Colonic mucosa (tissue), 4 donors: ENCODE measurements at regions not wholly inside any gene's neighbourhood (a gene's known extent, or its start where the extent isn't known, plus 50 kb on each side); places are given as distances from the start of the nearest gene placed in this dataset.

ENCODE experiments used
- DNase-seq: peaks from one replicate; pipeline ENCODE4 v3.0.0-alpha.2; 2020
- H3K27ac ChIP-seq: fragments of 200-600 bp; one replicate; pipeline ENCODE4 v1.8.0; 2021
- H3K27me3 ChIP-seq: fragments of 200-600 bp; one replicate; pipeline ENCODE4 v1.8.0; 2021
- H3K36me3 ChIP-seq: fragments of 200-600 bp; one replicate; pipeline ENCODE4 v1.8.0; 2021
- H3K4me1 ChIP-seq: fragments of 200-600 bp; one replicate; pipeline ENCODE4 v1.8.0; 2021; ENCODE audit warnings: mild to moderate bottlenecking
- H3K4me3 ChIP-seq: fragments of 200-600 bp; one replicate; pipeline ENCODE4 v1.8.0; 2021
- H3K9ac ChIP-seq, 2 donors: one replicate each; pipeline ENCODE4 v1.7.0; 2013; ENCODE audit warnings: control low read depth in 2 of 2, low read depth in 2 of 2, low read length in 2 of 2
- H3K9me3 ChIP-seq: fragments of 200-600 bp; one replicate; pipeline ENCODE4 v1.8.0; 2021
- intact Hi-C: fragments of 100-400 bp; cut with DNase I; formaldehyde crosslinking; loops from one replicate; pipeline ENCODE4 v1.14.1; 2022
- TF ChIP-seq, protein P1 (sequence below): fragments of 200-600 bp; IDR thresholded peaks from one replicate; pipeline ENCODE4 v1.8.0; 2022; ENCODE audit warnings: antibody characterized with exemption, mild to moderate bottlenecking
- donor health status: healthy.
- donor health status: DM: no; HTN: no; CAD: no.
- donor health status: DM: no; HTN: no; CAD: no.

DNA sequence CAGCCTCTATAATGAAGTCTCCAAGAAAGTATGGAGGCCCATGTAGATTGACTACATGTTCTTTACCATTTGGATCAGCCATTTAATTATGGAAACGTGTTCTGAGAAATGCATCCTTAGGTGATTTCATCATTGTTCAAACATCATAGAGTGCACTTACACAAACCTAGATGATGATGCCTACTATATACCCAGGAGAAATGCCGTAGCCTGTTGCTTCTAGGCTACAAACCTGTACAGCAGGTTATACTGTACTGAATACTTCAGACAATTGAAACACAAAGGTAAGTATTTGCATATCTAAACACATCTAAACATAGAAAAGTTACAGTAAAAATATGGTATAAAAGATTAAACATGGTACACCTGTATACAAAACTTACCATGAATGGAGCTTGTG, 186.5 kb upstream of the FSTL5 start:
- no peak overlapping the region for H3K27ac ChIP-seq
- no peaks in the 10 kb centered on the region for H3K9me3 ChIP-seq
- no peak for DNase-seq
- TF ChIP-seq, protein P1, sequence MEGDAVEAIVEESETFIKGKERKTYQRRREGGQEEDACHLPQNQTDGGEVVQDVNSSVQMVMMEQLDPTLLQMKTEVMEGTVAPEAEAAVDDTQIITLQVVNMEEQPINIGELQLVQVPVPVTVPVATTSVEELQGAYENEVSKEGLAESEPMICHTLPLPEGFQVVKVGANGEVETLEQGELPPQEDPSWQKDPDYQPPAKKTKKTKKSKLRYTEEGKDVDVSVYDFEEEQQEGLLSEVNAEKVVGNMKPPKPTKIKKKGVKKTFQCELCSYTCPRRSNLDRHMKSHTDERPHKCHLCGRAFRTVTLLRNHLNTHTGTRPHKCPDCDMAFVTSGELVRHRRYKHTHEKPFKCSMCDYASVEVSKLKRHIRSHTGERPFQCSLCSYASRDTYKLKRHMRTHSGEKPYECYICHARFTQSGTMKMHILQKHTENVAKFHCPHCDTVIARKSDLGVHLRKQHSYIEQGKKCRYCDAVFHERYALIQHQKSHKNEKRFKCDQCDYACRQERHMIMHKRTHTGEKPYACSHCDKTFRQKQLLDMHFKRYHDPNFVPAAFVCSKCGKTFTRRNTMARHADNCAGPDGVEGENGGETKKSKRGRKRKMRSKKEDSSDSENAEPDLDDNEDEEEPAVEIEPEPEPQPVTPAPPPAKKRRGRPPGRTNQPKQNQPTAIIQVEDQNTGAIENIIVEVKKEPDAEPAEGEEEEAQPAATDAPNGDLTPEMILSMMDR = no peak
- intact Hi-C loops = no loop called here
- H3K36me3 ChIP-seq = no peaks in the 10 kb centered on the region
- H3K4me3 ChIP-seq = no peak overlapping the region
- H3K27me3 ChIP-seq = no peaks in the 10 kb centered on the region
- no peak overlapping the region for H3K9ac ChIP-seq
- H3K4me1 ChIP-seq = no peaks in the 10 kb centered on the region

DNA sequence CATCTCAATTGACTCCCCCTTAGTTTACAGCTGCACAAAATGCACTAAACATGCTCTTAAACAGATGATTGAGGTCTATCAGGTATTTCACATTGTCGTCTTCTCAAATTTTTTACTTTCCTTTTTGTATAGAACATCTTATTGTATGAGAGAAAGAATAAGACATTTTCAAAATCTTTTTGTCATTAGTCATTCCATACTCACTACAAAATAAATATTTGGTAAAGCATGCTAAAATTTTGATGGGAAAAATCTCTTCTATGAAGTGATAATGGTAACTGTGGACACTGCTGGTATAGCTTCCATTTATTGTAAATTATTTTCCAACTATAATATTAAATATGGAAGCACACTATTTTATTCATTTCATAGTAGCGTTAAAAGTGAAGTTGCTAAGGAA, 185.6 kb upstream of the FSTL5 start:
- Histone ChIP-seq H3K4me3 (no peak overlapping the region), H3K9ac (no peak overlapping the region), H3K27me3 (no peaks in the 10 kb centered on the region), H3K36me3 (no peaks in the 10 kb centered on the region), H3K27ac (no peak overlapping the region), H3K4me1 (no peaks in the 10 kb centered on the region), H3K9me3 (no peaks in the 10 kb centered on the region)
- intact Hi-C loops = no loop called here
- DNase-seq = no peak
- TF ChIP-seq, protein P1 = no peak

DNA sequence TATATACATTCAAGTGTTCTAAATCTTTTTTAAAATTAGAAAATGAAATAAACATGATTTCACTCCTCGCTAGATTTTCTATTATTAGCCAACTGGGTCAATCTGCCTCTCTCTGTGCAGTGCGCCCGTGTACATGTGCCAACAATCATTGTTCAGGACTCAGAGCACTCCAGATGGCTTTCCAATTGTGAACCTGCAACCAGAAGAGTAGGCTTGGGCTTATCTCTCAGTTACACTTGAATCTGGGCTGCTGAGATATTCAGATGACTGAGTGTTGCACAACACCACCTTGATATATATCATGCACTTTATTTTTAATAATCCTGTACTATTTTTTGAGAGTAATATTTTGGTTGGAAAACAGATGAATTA, 184.0 kb upstream of the FSTL5 start:
- Histone ChIP-seq H3K36me3 (no peaks in the 10 kb centered on the region), H3K9me3 (no peaks in the 10 kb centered on the region), H3K4me3 (no peak overlapping the region), H3K27ac (no peak overlapping the region), H3K9ac (no peak overlapping the region), H3K27me3 (no peaks in the 10 kb centered on the region), H3K4me1 (no peaks in the 10 kb centered on the region)
- intact Hi-C loops = no loop called here
- TF ChIP-seq, protein P1 = no peak
- no peak for DNase-seq

DNA sequence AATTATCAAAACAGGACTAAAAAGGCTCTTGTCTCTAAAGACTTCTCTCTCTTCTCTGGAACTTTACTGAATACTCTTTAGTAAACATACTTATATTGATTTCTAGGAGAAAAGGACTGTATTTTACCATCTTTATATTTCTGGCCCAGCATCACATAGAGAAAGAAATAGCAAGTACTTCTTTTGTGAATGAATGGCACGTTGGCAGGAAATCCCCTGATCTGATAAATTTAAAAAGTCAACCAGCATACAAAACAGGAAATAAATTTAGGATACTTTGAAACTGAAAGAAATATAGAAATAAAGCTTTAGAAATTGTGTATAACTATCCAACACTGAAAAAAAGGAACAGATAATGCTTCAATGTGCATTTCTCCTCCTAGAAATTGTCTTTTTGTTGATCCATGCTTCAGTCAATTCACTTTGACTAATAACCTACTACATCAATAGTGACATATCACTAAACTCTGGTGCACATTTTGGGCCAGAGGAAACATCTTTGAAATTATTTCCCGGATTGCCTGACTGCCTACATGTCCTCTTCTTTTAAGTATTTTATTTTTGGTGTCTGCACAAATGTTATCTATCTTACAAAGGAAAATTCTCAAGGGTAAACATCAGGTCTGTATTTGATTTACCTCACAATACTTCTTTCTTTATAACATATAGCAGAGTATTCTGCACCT, 183.5 kb upstream of the FSTL5 start:
- Histone ChIP-seq H3K36me3 (no peaks in the 10 kb centered on the region), H3K27ac (no peak overlapping the region), H3K4me3 (no peak overlapping the region), H3K27me3 (no peaks in the 10 kb centered on the region), H3K9me3 (no peaks in the 10 kb centered on the region), H3K4me1 (no peaks in the 10 kb centered on the region), H3K9ac (no peak overlapping the region)
- intact Hi-C loops = no loop called here
- TF ChIP-seq, protein P1 = no peak
- no peak for DNase-seq

DNA sequence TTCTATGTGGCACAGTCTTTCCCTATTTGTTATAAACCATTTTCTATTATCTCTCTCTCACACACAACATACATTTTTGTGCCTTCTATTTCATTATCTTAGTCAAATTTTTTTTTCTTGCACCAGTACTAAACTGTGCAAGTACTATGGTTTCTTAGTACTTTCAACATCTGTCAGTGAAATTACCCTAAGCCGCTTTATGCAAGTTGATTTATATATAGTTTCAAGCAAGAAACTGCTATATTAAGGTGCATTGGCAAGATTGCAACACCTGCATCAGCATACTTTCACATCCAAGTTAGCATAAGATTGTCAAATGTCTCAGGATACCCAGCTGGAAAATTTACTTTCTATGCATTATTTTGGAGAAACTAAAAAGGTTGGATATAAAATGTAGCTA, 180.2 kb upstream of the FSTL5 start:
- H3K36me3 ChIP-seq = no peaks in the 10 kb centered on the region
- no peak for DNase-seq
- intact Hi-C loops = no loop called here

More for the DNA sequence above, 180.2 kb upstream of the FSTL5 start:
- Histone ChIP-seq H3K9me3 (no peaks in the 10 kb centered on the region), H3K27me3 (no peaks in the 10 kb centered on the region), H3K9ac (no peak overlapping the region), H3K4me3 (no peak overlapping the region), H3K27ac (no peak overlapping the region), H3K4me1 (no peaks in the 10 kb centered on the region)
- TF ChIP-seq, protein P1 = no peak
